Prostate gland (tissue), 2 donors: ENCODE measurements at regions not wholly inside any gene's neighbourhood (a gene's known extent, or its start where the extent isn't known, plus 50 kb on each side); places are given as distances from the start of the nearest gene placed in this dataset.

Source experiments
- POLR2A ChIP-seq: fragments of 450-650 bp; IDR thresholded peaks from one replicate; pipeline ENCODE4 v1.6.1; 2016; ENCODE audit warnings: antibody characterized with exemption, mild to moderate bottlenecking
- TF ChIP-seq, protein P1 (sequence below), 4 experiments: fragments of 200-600 bp in 2 of 4; fragments of 450-650 bp in 2 of 4; sonication (generic) in 2 of 4; IDR thresholded peaks; 1 replicate in 3 of 4; 2 replicates in 1 of 4; pipeline ENCODE4 v1.5.1; 2016 to 2019; ENCODE audit warnings: antibody characterized with exemption in 4 of 4, mild to moderate bottlenecking in 2 of 4, moderate library complexity in 2 of 4

DNA sequence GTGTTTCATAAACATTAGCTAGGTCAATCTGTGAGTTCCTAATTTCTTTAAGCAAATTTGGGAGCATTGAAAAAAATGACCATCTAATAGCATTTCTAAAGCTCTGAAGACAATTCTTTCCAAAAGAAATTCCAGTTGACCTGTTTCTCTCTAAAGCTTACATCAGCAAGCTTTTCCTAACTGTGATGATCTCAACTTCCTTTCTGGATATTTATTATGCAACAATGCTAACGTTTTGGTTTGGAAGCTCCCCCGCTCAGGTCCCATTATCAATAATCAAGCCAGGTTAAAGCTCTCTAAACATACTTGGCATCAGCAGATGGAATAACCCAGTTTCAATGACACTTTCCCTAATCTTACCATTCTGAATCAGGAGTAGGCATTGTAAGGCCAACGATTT lies 196.3 kb upstream of the TANK start:
- TF ChIP-seq, protein P1, sequence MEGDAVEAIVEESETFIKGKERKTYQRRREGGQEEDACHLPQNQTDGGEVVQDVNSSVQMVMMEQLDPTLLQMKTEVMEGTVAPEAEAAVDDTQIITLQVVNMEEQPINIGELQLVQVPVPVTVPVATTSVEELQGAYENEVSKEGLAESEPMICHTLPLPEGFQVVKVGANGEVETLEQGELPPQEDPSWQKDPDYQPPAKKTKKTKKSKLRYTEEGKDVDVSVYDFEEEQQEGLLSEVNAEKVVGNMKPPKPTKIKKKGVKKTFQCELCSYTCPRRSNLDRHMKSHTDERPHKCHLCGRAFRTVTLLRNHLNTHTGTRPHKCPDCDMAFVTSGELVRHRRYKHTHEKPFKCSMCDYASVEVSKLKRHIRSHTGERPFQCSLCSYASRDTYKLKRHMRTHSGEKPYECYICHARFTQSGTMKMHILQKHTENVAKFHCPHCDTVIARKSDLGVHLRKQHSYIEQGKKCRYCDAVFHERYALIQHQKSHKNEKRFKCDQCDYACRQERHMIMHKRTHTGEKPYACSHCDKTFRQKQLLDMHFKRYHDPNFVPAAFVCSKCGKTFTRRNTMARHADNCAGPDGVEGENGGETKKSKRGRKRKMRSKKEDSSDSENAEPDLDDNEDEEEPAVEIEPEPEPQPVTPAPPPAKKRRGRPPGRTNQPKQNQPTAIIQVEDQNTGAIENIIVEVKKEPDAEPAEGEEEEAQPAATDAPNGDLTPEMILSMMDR (IDR thresholded peaks at IDR 0.05): no peak
- no peak for TF ChIP-seq POLR2A
